ENCODE measurements at regions not wholly inside any gene's neighbourhood (a gene's known extent, or its start where the extent isn't known, plus 50 kb on each side); places are given as distances from the start of the nearest gene placed in this dataset.

DNA sequence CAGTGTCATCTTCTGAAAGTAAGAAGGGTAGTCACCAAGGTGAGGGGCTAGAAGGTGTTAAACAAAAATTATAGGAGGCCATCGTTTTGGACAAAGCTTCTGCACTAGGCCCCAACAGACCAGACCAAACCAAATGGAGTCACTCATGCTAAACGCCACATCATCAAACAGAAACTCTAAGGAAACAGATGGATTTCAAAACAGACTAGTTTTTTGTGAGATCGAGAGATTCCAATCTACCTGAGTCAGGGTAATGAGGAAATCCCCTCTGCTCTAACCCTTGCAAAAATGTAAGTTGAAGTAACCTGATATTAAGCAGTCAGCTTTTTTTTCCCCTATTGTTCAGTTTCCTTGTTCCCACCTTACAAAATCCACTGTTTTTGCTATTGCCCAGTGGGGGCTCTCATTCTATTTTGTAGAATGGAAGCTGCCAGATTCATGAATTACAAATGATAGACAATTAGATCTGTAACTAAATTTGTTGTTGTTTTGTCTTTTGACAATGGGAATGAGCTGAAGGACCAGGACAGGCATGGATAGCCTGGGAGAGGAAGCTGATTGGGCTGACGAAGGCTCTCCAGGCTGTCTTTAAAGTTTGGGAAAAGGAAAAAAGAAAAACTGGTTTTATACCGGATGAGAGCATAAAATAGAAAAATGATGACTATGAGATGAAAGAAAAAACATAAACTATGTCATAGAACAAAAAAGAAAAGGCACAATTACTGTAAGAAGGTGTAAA lies 94.7 kb upstream of the ADAMTSL1 start:
- TF ChIP-seq, protein P1, sequence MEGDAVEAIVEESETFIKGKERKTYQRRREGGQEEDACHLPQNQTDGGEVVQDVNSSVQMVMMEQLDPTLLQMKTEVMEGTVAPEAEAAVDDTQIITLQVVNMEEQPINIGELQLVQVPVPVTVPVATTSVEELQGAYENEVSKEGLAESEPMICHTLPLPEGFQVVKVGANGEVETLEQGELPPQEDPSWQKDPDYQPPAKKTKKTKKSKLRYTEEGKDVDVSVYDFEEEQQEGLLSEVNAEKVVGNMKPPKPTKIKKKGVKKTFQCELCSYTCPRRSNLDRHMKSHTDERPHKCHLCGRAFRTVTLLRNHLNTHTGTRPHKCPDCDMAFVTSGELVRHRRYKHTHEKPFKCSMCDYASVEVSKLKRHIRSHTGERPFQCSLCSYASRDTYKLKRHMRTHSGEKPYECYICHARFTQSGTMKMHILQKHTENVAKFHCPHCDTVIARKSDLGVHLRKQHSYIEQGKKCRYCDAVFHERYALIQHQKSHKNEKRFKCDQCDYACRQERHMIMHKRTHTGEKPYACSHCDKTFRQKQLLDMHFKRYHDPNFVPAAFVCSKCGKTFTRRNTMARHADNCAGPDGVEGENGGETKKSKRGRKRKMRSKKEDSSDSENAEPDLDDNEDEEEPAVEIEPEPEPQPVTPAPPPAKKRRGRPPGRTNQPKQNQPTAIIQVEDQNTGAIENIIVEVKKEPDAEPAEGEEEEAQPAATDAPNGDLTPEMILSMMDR (IDR thresholded peaks at IDR 0.05) = no peak
- ATAC-seq = no peak
- H3K27ac ChIP-seq = no peak overlapping the region
- intact Hi-C loops (cut with DNase I) = no loop called here
- peaks cover 0 to 9% (median 0%) of the 10 kb centered on the region in 9 donors for H3K4me1 ChIP-seq
- no peak overlapping the region for H3K4me3 ChIP-seq
- no peaks in the 10 kb centered on the region for H3K36me3 ChIP-seq
- 77 to 79% methylated on average over 5 of the region's 5 CpGs for WGBS, 2 donors
- no peaks in the 10 kb centered on the region for H3K9me3 ChIP-seq
- DNase-seq = no peak
- H3K27me3 ChIP-seq = no peaks in the 10 kb centered on the region

DNA sequence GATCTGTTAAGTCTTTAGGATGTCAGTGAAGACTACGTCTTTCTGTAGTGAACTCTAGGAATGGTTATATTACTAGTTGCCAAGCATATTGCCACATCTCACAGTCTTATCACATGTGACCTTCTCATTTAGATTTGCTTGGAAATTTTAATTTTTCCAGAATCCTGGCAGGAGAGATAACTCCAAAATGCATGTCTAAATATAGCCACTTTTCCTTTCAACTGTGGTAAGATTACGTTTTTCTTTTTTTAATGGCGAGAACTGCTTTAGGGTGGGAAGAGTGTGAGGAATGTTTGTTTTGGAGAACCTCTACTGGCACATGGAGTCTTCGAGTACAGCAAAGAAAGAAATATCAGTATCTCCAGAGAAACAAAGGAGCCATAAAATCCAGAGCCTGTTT lies 91.7 kb upstream of the ADAMTSL1 start:
- ATAC-seq = peak in 1 of 8 donors; percentile 52

DNA sequence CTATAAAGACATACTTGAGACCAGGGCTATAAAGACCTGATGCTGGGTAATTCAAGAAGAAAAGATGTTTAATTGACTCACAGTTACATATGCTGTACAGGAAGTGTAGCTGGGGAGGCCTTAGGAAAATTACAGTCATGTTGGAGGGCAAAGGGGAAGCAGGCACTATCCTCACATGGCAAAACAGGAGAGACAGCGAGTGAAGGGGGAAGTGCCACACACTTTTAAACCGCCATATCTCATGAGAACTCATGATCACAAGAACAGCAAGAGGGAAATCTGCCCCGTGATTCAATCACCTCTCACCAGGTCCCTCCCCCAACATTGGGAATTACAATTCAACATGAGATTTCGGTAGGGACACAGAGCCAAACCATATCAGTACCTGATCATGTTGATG lies 89.9 kb upstream of the ADAMTSL1 start:
- 90 to 93% methylated on average over 4 of the region's 4 CpGs for WGBS, 2 donors
- intact Hi-C loops (cut with DNase I) = no loop called here
- no peaks in the 10 kb centered on the region for H3K27me3 ChIP-seq

More for the DNA sequence above, 91.7 kb upstream of the ADAMTSL1 start:
- TF ChIP-seq, protein P1 (IDR thresholded peaks at IDR 0.05) = no peak
- DNase-seq = no peak
- Histone ChIP-seq H3K9me3 (no peaks in the 10 kb centered on the region), H3K4me3 (no peak overlapping the region), H3K36me3 (no peaks in the 10 kb centered on the region), H3K27ac (no peak overlapping the region), H3K4me1 (peaks cover 0 to 9% (median 0%) of the 10 kb centered on the region in 9 donors), H3K27me3 (no peaks in the 10 kb centered on the region)
- intact Hi-C loops (cut with DNase I) = no loop called here
- 48 to 49% methylated on average over 4 of the region's 4 CpGs for WGBS, 2 donors

DNA sequence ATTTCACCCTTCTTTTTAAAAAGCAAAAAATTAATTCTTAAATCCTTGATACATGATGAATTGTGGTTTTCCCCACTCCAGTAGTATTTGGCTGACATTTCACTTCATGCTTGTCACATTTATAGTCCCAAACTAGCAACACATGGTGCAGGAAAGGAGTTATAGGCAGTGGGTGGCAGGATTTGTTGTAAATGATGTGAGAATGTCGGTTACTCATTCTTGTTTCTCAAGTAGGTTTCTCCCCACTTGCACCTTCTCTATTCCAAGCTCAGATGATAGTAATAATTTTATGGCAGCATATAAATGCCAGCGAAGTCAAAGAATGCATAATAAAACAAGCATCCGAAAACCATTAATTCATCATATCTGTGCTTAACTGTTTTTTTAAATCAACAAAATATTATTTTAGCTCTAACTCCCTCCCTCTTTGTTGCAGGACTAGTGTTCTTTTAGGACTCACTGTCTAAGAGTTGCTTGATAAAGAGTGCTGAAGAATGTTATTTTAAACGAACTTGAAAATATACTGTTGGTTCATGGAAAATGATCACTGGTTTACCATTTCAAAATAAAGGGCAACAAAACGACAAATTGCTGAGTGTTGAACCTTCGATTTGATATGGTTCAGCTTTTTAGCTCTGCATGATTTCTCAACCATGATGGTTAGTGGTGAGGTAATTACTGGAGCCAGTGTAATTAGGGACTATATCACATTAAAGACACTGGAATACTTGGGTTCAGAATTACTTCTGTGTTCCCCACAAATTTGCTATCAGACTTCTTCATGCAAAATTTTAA lies 88.1 kb upstream of the ADAMTSL1 start:
- Histone ChIP-seq H3K9me3 (no peaks in the 10 kb centered on the region), H3K4me1 (peaks cover 0 to 9% (median 0%) of the 10 kb centered on the region in 9 donors), H3K27me3 (no peaks in the 10 kb centered on the region), H3K27ac (no peak overlapping the region), H3K36me3 (no peaks in the 10 kb centered on the region), H3K4me3 (no peak overlapping the region)
- TF ChIP-seq, protein P1 (IDR thresholded peaks at IDR 0.05) = no peak
- intact Hi-C loops (cut with DNase I) = loop anchor here in 1 of 10 donors (1.0 kb wide), 1 partner anchor 11 kb away; no protein-coding TSS in a partner anchor
- DNase-seq (no peak), ATAC-seq (no peak)
- WGBS, 2 donors = 84 to 89% methylated on average over 6 of the region's 6 CpGs

More for the DNA sequence above, 89.9 kb upstream of the ADAMTSL1 start:
- no peak overlapping the region for H3K27ac ChIP-seq
- H3K36me3 ChIP-seq = no peaks in the 10 kb centered on the region
- TF ChIP-seq, protein P1 (IDR thresholded peaks at IDR 0.05) = no peak
- H3K4me1 ChIP-seq = peaks cover 0 to 9% (median 0%) of the 10 kb centered on the region in 9 donors
- DNase-seq (no peak), ATAC-seq (no peak)
- H3K4me3 ChIP-seq = no peak overlapping the region
- H3K9me3 ChIP-seq = no peaks in the 10 kb centered on the region
